GM21786 (cell line): ENCODE measurements at regions not wholly inside any gene's neighbourhood (a gene's known extent, or its start where the extent isn't known, plus 50 kb on each side); places are given as distances from the start of the nearest gene placed in this dataset.

ENCODE experiments used
- ATAC-seq: cut with Tn5 transposase; IDR thresholded peaks from one replicate; pipeline ENCODE4 v1.9.1; 2021; ENCODE audit not compliant: unreplicated experiment

DNA sequence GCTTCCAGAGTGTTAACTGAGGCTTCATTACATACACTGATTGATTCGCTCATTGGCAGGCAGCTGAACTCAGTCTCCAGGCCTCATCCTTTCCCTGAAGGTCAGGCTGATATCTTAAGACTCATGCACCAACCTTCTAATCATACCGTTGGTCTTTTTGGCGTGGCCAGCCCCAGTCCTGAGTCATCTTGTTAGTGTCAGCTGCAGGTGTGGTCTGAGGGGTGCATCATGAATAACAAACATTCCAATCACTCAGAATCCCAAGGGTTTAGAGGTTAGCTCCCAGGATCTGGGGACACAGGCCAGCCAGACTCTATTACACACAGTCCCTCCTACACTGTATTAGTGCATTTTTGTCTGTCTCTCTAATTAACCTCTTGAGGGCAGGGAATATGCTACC is 271.5 kb downstream of the HRH4 start:
- ATAC-seq = no peak

DNA sequence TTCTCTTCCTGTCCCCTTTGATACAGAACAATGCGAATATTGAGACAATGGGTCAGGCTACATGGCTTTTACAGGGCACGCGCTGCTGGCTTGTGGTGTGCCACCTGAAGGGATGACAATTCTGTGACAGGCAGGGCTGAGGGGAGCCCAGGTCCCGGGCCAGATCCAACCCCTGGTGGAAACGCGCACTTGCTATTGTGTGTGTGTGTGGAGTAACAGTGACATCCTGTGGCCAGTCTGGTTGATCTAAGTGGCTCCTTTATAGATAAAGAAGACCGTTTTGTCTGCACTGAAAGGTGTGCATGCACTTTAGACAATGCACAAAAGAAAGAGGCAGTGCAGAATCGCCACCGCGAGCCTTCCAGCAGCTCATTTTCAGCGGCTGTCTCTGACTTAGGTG is 273.6 kb downstream of the HRH4 start:
- ATAC-seq = no peak

DNA sequence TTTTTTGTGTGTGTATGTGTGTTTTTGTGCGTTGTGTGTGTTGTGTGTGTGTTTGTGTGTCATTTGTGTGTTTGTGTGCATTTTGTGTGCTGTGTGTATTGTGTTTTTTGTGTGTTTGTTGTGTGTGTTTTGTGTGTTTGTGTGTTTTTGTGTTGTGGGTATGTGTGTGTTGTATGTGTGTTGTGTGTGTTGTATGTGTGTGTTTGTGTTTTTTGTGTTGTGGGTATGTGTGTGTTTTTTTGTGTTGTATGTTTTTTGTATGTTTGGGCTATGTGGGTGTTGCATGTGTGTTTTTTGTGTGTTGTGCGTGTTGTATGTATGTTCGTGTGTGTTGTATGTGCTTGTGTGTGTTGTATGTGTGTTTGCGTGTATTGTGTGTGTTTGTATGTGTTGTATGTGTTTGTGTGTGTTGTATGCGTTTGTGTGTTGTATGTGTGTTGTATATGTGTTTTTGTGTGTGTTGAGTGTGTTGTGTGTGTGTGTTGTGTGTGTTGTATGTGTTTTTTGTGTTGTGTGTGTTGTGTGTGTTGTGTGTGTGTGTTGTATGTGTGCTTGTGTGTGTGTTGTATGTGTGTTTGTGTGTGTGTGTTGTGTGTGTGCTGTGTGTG is 275.3 kb downstream of the HRH4 start:
- ATAC-seq = no peak

DNA sequence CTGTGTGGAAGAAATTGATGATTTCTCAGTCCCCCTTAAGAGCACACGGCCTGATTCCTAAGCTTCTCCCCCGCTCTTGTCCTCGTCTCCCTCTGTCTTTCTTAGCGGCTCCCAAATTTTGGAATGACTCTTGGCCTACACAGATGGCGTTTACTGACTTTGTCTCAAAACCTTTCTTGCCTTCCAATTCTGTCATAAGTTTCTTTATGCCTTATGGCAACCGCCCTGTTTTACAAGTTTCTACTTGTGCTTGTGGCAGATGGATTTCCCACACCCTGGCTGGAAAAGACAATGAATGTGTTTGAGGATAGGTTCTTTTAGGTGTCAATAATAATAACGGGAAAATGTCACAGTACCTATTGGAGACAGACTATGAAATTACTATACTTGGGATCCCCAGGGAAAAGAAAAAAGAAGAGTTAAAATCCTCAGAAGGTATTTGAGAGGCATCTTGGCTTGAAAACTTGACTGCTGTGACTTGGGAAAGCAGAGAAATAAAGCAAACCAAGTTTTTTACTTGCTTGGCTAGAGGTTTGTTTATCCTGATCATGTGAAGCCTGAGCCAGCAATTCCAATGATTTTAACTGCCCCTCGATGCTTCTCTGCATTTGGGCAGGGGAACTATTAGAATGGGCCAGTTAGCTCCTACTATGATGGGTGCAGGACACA is 276.4 kb downstream of the HRH4 start:
- no peak for ATAC-seq

DNA sequence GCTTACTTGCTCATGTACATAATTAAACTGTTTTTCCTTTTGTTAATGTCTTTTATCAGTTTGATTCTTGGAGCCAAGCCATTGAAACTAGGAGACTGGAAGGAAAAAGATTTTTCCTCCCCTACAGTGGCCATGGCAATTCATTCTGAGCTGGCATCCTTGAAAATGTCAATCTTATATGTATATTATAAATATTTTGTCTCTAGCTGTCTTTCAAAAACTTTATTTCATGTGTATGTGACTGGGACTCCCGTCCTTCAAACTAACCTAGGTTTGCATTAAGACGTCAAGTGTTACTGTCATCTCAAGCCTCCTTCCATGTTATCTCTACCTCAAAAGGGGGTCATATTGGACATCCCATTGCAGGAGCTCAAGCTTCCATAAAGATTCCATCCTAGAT is 280.4 kb downstream of the HRH4 start:
- no peak for ATAC-seq

DNA sequence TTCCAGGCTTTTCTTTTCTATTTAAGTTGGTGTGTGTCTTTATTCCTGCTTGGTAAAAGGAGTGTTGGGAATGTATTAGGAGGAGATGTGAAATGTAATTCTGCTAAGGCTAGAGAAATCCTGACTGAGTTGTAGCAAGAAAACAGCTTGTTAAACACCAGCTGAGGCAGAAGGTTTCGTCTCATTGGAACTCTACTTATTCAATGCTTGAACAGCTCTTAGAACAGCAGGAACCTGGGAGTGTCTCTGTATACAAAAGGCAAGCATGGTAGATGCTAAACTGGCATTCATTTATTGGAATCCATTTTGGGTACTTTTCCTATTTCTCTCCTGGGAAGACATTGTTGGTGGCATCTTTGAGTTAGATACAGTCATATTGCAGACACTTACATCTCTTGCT is 280.9 kb downstream of the HRH4 start:
- ATAC-seq = no peak

DNA sequence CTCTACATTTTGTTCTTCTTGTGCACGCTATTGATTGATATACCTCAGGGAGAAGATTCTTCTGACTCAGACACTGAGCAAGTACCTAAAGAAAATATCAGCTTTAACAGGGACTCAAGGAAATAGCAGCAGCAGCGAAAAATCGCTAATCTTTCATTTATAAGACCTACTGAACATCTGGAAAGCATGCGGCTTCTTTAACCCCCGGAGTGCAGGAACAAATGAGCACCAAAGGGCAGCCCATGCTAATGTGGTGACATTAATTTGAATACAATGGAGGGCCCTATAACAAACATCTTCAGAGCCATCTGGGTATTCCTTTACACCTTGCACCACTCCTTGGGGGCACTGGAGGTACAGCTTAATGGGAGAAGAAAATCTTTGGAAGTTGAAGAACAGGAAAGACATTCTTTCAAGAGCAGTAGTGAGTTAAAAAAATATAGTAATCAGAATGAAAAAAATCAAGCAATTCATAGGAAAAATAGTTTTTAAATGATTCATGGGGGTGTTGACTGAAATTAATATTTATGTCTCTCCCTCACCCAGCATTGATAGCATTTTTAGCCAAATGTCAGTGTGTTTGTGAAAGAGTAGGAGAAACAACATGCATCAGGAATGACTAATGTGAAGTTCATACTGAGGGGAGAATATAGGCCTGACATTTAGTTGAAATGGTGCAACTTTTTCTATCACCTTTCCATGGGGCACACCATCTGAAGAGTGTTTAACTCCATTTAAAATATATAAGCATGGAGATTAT is 281.7 kb downstream of the HRH4 start:
- ATAC-seq = no peak

DNA sequence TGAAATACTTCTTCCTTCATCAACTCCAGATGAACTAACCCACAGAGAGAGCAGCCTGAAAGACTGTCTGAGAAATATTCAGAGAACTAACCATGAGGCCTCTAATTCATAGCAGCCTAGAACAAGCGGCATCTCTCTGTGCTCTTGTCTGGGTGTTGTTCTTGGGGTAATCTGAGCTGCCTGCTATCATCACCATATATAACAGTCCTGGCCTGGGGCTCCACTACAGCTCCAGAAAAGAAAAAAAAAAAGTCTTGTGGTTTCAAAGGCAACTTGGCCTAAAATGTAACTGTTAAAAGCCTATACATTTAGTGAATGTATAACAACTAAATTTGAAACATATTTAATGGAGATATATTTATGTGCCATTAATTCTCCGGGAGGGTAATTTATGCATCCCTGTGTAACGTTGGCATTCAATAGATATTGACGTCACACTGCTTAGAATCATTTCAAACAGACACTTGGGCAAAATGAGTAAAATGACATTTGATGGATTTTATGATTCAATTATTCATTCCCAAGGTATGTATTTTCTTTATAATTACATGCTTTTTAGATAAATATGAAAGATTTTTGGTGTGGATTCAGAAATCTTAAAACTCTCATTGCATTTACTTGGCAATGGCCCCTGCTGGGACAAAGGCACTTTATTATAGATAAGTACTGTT is 294.3 kb downstream of the HRH4 start:
- ATAC-seq = no peak

DNA sequence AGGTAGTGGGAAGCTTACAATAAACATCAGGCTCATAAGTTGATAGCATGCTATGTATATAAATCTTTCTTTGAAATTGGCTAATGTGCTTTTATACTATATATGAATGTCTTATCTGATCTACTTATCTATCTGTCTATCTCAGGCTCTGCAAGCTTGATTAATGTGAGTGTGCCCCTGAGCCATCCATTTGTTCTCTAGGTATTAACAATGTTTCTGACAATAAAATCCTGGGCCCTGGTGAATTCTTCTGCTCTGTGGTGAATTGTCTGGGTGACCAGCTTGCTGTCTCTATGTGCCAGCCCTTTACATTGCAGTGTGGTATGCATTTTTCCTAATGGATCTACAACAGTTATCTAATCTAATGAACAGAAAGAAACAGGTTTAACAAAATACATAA is 295.9 kb downstream of the HRH4 start:
- ATAC-seq = no peak

DNA sequence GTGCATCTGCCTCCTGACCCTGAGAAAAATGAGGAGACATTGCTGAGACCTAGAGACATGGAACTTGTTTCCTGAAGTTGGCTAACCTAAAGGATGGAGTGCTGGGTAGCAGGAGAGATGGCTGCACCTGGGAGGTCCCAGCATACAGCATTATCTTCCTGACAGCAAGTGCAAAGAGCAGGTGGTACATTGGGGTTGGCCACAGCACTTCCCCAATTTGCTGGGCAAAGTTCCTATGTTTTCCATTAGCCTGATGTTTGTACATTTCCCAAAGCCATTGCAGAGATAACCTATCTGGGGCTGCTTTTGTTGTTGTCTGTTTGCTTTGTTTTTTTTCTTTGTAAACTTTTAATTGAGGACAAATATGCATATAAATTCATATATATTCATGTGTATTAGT is 296.7 kb downstream of the HRH4 start:
- ATAC-seq = no peak

DNA sequence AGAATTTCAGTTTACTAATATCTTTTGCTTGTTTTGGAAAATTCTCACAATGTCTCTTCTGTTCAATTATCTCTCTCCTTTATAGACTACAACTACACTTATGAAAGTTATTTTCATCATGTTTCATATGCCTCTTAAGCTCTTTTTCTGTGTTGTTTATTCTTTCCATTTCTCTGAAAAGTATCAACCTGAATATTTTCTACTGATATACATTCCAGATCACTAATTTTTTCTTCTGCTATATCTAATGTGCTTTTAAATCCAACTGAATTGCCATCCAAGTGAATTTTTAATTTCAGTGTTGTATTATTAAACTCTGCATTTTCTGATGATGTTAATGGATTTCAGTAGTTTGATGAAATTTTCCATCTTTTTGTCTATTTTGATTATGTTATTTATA is 301.3 kb downstream of the HRH4 start:
- no peak for ATAC-seq

DNA sequence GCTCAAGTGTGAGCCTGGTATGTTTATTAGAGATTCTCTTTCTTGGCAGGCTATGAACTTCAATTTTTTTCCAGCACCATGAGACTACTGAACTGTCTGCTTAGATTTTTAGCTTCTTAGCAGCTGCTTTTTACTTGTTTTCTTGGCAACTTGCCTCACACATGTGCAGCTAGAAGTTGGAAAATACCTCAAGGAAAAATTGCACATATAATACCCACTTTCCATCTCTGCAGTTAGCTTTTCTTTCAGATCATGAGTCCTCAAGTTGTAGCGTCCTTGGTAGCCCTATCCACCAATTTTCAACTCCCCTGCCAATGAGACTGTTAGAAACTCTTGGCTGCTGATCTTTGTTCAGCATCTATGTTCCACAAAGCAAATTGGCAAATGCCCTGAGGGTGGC is 302.1 kb downstream of the HRH4 start:
- ATAC-seq = no peak

DNA sequence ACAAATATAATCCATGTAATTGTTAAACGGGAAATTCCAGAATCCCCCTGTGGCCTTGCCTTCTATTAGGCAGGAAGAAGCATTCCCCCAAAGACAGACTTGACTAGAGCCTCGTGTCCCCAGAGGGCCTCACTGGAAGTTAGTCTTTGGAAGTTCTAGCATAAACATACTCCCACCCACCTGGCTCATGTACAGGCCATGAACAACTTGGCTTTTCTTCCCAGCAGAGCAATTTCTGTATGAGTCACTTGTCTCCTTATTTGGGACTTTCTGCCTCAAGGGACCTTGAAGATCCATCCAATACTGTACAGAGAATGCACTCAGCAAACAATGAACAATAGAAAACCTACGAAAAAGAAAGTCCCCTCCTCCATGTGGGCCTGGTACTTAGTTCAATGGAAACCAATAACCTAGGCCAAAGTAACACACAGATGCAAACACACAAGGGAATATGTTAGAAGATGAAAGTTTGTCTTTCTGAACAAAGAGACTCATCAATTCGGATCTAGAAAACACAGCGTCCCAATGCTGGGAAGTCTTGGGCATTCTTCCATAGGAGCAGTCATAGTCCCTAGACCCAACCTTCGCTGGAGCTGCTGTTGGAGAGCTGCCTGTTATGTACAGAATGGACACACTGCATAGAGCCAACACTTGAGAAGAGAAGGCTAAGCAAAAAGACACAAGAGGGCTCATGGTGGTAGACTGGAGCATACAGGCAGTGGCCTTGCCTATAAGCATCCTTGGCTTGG is 303.5 kb downstream of the HRH4 start:
- no peak for ATAC-seq

DNA sequence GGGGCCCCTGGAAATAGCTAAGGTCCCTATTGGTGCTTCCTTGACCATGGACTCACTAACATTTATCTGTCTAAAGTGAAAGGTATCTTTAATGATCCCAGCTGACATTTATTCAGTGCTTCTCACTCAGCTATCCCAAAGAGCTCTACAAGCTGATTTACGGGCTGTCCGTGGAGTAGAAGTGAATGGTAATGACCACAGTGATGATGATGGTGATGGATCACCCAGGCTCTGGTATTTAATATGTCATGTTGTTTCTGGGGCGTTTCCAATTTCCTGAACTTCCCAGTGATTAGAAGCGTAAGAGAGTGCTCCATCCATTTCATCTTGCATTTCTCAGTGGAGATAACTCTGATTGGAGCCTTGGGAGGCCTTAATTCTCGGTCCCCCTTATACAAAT is 304.3 kb downstream of the HRH4 start:
- no peak for ATAC-seq

DNA sequence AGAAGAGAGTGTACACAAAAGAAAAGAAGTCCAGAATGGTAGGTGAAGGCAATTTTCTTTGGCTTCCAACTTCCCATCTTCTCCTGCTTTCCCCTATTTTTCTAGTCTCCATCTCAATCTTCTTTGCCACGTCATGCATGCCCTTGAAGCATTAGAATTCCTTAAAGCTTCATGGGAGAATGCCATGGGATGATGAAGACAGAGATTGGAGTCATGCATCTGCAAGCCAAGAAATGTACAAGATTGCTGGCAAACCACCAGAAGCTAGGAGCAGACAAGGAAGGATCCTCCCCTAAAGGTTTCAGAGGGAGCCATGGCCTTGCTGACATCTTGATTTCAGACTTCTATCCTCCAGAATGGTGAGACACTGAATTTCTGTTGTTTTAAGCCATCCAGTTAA is 305.9 kb downstream of the HRH4 start:
- no peak for ATAC-seq

DNA sequence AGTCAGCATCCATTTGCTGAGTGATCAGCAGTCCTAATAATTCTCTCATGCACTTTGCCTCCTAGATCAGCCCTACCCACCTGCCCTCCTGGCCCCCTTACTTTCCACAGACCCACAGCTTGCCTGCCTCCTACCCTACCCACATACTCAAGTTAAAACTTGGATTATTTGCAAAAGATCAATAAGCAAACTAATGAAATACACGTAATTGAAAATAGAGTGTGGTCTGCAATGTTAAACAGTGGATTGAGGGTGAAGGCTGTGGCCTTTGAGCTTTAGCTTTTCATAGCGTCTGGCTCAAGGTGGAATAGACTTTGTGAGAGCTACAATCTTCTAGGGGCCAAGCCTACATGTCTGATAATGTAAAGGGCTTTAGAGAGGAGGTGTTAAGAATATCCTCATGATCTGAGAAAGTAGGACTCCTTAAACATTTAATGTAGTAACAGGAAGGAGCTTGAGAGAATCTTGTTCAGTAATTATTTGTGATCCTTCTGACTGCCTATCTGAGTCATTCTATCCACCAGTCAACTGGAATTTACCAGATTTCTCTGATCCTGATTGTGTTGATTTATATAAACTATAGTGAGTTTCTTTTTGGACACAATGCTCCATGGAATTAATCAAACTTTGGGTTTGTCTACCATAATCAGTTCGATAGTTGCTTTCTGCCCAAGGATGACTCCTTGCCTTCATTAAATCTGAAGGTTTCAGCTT is 310.0 kb downstream of the HRH4 start:
- no peak for ATAC-seq

DNA sequence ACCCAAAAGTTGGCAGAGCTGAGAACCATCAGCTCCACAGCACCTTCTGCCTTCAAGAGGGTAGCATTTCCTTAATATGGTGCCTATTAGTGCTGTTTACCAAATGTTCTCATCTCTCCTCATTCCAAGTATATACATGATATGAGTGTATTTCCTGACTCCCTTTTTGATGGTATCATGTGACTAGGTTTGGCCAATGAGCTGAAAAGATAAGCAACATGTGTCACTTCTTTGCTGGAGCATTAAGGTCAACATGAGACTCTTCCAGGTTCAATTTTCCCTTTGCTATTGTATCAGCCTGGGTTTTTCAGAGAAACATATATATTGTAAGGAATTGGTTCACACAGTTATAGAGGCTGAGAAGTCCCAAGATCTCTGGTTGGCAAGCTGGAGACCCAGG is 310.9 kb downstream of the HRH4 start:
- no peak for ATAC-seq

DNA sequence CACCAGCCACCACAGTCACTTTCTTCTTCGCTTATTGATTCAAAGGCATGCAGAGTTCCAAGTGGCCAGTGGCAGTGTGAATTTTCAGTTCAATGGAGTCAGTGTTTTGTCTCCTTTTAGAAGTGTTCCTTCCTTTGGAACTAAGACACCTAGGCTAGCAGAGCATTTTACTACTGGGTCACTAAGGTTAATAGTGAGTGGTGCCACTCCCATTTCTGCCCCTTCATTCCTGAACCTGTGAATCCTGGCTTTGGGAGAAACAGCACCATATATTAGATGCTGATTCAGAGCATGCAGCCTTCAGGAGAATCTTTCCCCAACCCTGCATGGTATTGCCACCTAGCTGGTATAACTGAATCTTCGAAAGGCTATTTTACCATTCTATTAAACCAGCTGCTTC is 312.7 kb downstream of the HRH4 start:
- ATAC-seq = no peak

DNA sequence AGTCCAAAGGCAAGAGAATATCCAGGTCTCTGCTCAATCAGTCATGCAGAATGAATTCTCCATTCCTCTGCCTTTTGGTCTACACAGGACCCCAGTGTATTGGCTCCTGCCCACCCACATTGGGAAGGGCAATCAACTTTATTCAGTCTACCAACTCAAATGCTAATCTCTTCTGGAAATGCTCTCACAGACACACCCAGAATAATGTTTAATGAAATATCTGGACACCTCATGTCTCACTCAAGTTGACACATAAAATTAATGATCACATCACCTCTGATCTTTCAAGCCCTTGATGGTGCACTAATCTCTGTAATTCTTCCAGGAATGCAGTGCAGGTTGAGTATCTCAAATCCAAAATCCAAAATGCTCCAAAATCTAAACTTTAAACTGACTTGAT is 315.6 kb downstream of the HRH4 start:
- ATAC-seq = no peak

DNA sequence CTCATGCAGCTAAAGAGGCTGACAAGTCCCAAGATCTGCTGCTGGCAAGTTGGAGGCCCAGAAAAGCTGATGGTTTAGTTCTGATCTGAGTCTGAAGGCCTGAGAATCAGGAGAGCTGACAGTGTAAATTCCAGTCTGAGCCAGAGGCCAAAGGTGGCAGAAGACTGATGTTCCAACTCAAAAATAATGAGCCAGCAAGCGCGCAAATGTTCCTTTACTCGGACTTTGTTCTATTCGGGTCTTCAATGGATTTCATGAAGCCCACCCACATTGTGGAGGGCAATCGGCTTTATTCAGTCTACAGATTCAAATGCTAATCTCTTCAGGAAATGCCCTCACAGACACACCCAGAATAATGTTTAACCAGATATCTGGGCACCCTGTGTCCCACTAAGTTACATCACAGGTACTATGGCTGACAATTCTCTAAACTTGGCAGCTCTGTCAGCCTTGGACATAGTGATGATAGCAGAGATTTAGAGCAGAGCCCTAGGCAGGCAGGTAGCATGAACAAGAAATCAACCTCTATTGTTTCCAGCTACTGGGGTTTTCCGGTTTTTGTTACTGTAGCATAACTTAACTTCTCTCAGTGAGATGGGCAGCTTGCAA is 318.5 kb downstream of the HRH4 start:
- no peak for ATAC-seq
